Heart right ventricle (tissue), 16 donors: ENCODE measurements at regions not wholly inside any gene's neighbourhood (a gene's known extent, or its start where the extent isn't known, plus 50 kb on each side); places are given as distances from the start of the nearest gene placed in this dataset.

Experiments
- ATAC-seq, 8 donors: fragments of 200-7000 bp; cut with Tn5 transposase; one replicate each; pipeline ENCODE4 v1.9.1; 2020; ENCODE audit warnings: mild to moderate bottlenecking in 8 of 8, moderate library complexity in 8 of 8, moderate number of reproducible peaks in 1 of 8
- DNase-seq, 2 donors: peaks; one replicate each; pipeline ENCODE4 v3.0.0-alpha.2; 2020
- H3K27ac ChIP-seq, 10 donors: fragments of 200-600 bp; sonication (generic) in 2 of 10; one replicate each; pipeline versions ENCODE4 v1.5.0 to v1.8.0; 2020 to 2022; ENCODE audit warnings: mild to moderate bottlenecking in 3 of 10
- H3K27me3 ChIP-seq, 7 donors: fragments of 200-600 bp; one replicate each; pipeline ENCODE4 v1.8.0; 2021 to 2022; ENCODE audit warnings: mild to moderate bottlenecking in 2 of 7
- H3K36me3 ChIP-seq, 9 donors: fragments of 200-600 bp; sonication (generic) in 1 of 9; one replicate each; pipeline versions ENCODE4 v1.5.0 to v1.8.0; 2020 to 2022; ENCODE audit warnings: mild to moderate bottlenecking in 2 of 9
- H3K4me1 ChIP-seq, 9 donors: fragments of 200-600 bp; sonication (generic) in 1 of 9; one replicate each; pipeline versions ENCODE4 v1.5.0 to v1.8.0; 2020 to 2022; ENCODE audit warnings: mild to moderate bottlenecking in 4 of 9
- H3K4me3 ChIP-seq, 10 donors: fragments of 200-600 bp; sonication (generic) in 2 of 10; one replicate each; pipeline versions ENCODE4 v1.5.0 to v1.8.0; 2020 to 2022; ENCODE audit warnings: mild to moderate bottlenecking in 7 of 10, moderate library complexity in 2 of 10
- H3K9me3 ChIP-seq, 11 donors: fragments of 200-600 bp in 10 of 11; sonication (generic) in 2 of 11; one replicate each; pipeline versions ENCODE4 v1.5.0 to v1.8.0; 2013 to 2022; ENCODE audit warnings: mild to moderate bottlenecking in 2 of 11, control low read depth in 1 of 11, moderate library complexity in 1 of 11
- WGBS, 2 donors: extraction: QIAGEN DNeasy Blood & Tissue Kit; methylation state at CpG; one replicate each; pipeline ENCODE4 v1.1.7; 2013; ENCODE audit warnings: inconsistent platforms in 1 of 2; 5-methylcytosine and 5-hydroxymethylcytosine counted together
- intact Hi-C, 10 donors: fragments of 100-400 bp; cut with DNase I; formaldehyde crosslinking; loops; one replicate each; pipeline versions ENCODE4 v1.11.1 to v1.14.2; 2022
- TF ChIP-seq, protein P1 (sequence below), 9 donors: fragments of 200-600 bp; sonication (generic) in 2 of 9; IDR thresholded peaks; one replicate each; pipeline versions ENCODE4 v1.5.0 to v1.8.0; 2021 to 2022; ENCODE audit warnings: antibody characterized with exemption in 9 of 9, mild to moderate bottlenecking in 5 of 9, moderate library complexity in 1 of 9
- donor health status: Arrhythmogenic right ventricular cardiomyopathy.
- donor health status: ischemic (EF 13 %, LVEDD 7.1; RV severe dilation, severe dysfunction).
- donor health status: healthy with polysubstance abuse.
- donor health status: DM: no; HTN: yes; CAD: no.
- donor health status: DM: no; HTN: no; CAD: no.
- donor health status: ischemic (EF 25% LVEDD 6.9; RV normal size, moderate dysfunction).
- donor health status: ischemic (EF 25% LVEDD 5.7; RV mildly dilated, moderate dysfunction).
- donor health status: healthy.
- donor health status: DM: yes; HTN: yes; CAD: no.
- donor health status: Ischemic cardiomyopathy.
- donor health status: ischemic (EF 35%, LVEDD 5.7; RV mildly dilated, moderate dysfunction).
- donor health status: nonischemic (EF 11% LVEDD 7.7; RV severe dilation, severe dysfunction).
- donor health status: DM: yes; HTN: yes; CAD: no.
- donor health status: PGD.
- donor health status: ischemic (EF 29% LVEDD 5.4; RV normal size, mild dysfunction).
- donor health status: nonischemic (EF 23%, LVEDD 6.1; RV moderate dilation, normal function).

DNA sequence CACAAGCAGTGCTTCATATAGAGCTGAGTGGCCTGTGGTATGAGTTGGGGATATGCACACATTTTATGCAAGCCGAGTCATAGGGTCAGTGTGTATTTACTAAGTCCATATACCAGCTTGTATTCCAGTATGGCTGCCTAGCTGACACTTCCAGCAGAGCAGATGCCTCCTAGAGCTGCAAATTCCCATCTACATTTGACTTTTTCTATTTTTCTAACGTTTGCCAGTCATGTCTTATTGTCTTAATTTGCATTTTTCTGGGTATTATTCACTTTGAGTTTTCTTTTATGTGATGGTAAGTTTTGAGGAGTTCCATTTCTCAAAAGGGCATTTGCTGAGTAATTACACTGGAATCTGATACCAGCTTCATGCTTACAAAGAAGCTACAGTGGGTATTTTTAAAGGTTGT is 334.5 kb upstream of the CDH2 start:
- no peak overlapping the region for H3K4me3 ChIP-seq

DNA sequence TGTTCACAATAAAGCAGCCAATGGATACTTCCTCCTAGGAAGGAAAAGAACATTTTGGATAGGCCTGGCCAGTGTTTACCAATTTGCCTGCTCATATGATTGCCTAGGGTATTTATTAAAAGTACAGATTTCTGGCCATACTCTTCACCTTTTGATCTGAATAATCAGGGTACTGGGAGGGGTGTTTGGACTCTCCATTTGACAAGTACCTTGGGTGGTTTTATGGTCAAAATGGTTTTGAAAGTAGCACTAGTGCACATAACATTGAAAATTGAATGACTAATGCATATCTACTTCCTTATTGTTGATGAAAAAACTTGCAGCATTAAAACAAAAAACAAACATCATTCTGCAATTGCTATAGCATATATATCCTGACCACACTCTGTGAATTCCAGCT is 333.3 kb upstream of the CDH2 start:
- no peak for ATAC-seq
- intact Hi-C loops, result loop anchor here in 1 of 10 donors (5.0 kb wide), 1 partner anchor 52 kb away; no protein-coding TSS in a partner anchor

More for the DNA sequence above, 334.5 kb upstream of the CDH2 start:
- intact Hi-C loops, result loop anchor here in 1 of 10 donors (5.0 kb wide), 1 partner anchor 51 kb away; no protein-coding TSS in a partner anchor
- no peak overlapping the region for H3K27ac ChIP-seq
- H3K27me3 ChIP-seq, result no peaks in the 10 kb centered on the region
- no peaks in the 10 kb centered on the region for H3K4me1 ChIP-seq
- TF ChIP-seq, protein P1, sequence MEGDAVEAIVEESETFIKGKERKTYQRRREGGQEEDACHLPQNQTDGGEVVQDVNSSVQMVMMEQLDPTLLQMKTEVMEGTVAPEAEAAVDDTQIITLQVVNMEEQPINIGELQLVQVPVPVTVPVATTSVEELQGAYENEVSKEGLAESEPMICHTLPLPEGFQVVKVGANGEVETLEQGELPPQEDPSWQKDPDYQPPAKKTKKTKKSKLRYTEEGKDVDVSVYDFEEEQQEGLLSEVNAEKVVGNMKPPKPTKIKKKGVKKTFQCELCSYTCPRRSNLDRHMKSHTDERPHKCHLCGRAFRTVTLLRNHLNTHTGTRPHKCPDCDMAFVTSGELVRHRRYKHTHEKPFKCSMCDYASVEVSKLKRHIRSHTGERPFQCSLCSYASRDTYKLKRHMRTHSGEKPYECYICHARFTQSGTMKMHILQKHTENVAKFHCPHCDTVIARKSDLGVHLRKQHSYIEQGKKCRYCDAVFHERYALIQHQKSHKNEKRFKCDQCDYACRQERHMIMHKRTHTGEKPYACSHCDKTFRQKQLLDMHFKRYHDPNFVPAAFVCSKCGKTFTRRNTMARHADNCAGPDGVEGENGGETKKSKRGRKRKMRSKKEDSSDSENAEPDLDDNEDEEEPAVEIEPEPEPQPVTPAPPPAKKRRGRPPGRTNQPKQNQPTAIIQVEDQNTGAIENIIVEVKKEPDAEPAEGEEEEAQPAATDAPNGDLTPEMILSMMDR (IDR thresholded peaks at IDR 0.05), result no peak
- ATAC-seq (no peak), DNase-seq (no peak)
- no peaks in the 10 kb centered on the region for H3K9me3 ChIP-seq
- 65 to 69% methylated on average over 2 of the region's 2 CpGs for WGBS, 2 donors
- no peaks in the 10 kb centered on the region for H3K36me3 ChIP-seq

DNA sequence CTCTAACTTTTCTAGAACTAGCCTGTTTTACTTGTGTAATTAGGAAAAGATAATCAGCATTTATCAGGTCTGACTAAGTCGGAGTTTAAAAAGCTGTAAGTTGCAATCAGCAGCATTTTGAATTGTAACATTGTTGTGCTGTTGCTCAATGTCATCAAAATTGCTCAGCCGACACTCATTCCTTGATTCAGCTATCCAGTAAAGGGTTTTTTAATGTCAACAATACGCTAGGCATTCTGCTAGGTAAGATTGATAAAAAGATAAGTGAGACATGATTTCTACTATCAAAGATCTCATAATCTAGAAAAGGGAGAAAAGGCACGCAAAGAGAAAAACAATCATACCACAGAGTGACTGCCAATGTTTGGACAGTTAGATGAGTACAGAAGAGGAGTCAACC is 327.1 kb upstream of the CDH2 start:
- no peak overlapping the region for H3K27ac ChIP-seq
- TF ChIP-seq, protein P1 (IDR thresholded peaks at IDR 0.05), result no peak
- WGBS, 2 donors, result 80 to 85% methylated on average over 4 of the region's 4 CpGs
- no peaks in the 10 kb centered on the region for H3K36me3 ChIP-seq
- DNase-seq, result no peak
- H3K9me3 ChIP-seq, result peaks cover 0 to 1% (median 0%) of the 10 kb centered on the region in 11 donors
- no peak for ATAC-seq
- intact Hi-C loops, result loop anchor here in 1 of 10 donors (5.0 kb wide), 1 partner anchor 248 kb away; no protein-coding TSS in a partner anchor
- H3K4me1 ChIP-seq, result no peaks in the 10 kb centered on the region
- no peaks in the 10 kb centered on the region for H3K27me3 ChIP-seq
- no peak overlapping the region for H3K4me3 ChIP-seq

More for the DNA sequence above, 333.3 kb upstream of the CDH2 start:
- TF ChIP-seq, protein P1 (IDR thresholded peaks at IDR 0.05), result no peak
- no peaks in the 10 kb centered on the region for H3K27me3 ChIP-seq
- H3K27ac ChIP-seq, result no peak overlapping the region
- DNase-seq, result no peak
- H3K4me3 ChIP-seq, result no peak overlapping the region
- no peaks in the 10 kb centered on the region for H3K36me3 ChIP-seq
- H3K9me3 ChIP-seq, result no peaks in the 10 kb centered on the region
- no peaks in the 10 kb centered on the region for H3K4me1 ChIP-seq

DNA sequence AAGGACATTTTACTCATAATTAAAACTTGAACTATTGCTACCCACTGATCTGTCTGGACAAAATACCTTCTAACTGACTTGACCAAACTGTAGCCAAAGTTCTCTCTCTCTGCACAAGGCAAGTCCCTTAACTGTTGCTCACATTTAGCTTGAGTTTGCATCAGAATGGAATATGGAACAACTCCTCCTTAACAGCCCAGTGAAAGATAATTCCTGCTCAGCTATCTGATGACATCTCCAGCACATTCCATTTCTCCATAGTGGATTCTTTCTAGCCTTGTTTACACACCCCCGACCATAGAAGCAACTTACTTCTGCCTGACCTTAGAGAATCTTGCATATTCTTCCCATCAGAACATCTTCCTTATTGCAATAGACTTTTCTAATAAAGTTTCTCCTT is 317.2 kb upstream of the CDH2 start:
- Histone ChIP-seq H3K27ac (no peak overlapping the region), H3K4me1 (no peaks in the 10 kb centered on the region), H3K4me3 (no peak overlapping the region), H3K9me3 (peaks cover 0 to 17% (median 0%) of the 10 kb centered on the region in 11 donors), H3K27me3 (no peaks in the 10 kb centered on the region), H3K36me3 (no peaks in the 10 kb centered on the region)
- TF ChIP-seq, protein P1 (IDR thresholded peaks at IDR 0.05), result no peak
- 61 to 68% methylated on average over 1 of the region's 1 CpG for WGBS, 2 donors
- no peak for ATAC-seq
- DNase-seq, result no peak
- intact Hi-C loops, result no loop called here
